Myocyte (in vitro differentiated cells): ENCODE measurements at regions not wholly inside any gene's neighbourhood (a gene's known extent, or its start where the extent isn't known, plus 50 kb on each side); places are given as distances from the start of the nearest gene placed in this dataset.
"Not testable (repeated sequence)": the region's sequence is repeated elsewhere in the genome, so short reads cannot be mapped to it uniquely, and the experiment has no call there.

Experiments used
- DNase-seq: peaks from one replicate; pipeline ENCODE4 v3.0.0-alpha.2; 2012; ENCODE audit warnings: low read depth

GRCh38 chr20:55937283-55937682 lies 68.0 kb downstream of the CBLN4 start:
- no peak for DNase-seq

- DNase-seq: no peak
Measured at GRCh38 chr20:55936209-55936595, 69.1 kb downstream of the CBLN4 start.

DNA sequence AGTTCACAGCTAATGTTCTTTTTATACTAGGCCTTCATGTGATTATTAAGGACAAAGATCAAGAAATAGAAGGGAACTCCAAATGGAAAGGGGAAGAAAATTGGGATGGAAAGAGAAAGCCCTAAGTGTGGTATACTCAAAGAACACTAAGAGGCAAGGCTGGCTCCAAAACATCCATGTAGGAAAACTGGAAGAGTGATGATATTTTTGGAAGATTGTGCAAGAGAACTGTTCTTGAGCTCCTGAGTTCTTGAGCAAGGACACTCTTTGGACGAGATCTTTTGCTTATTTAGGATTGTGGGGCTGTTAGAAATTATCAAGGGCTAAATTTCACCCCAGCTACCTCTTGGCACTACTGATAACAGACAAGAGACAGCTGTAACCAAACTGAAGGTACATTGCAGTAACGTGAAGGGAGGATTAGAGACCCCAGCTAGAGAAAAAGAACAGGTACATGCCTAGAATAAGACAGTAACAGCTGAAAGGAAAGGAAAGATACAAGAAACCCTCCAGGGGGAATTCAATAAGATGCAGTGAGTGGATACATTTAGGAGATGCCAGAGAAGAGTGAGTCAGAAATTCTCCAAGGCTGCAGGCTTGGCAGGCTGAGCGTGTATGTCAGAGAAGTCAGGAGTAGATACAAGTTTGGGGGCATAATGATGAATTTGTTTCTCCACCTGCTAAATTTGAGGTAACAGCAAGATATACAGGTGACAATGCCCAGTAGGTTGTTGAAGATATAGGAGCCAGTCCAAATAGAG lies 69.7 kb downstream of the CBLN4 start:
- no peak for DNase-seq

GRCh38 chr20:55934146-55934545 lies 71.2 kb downstream of the CBLN4 start:
- no peak for DNase-seq

DNA sequence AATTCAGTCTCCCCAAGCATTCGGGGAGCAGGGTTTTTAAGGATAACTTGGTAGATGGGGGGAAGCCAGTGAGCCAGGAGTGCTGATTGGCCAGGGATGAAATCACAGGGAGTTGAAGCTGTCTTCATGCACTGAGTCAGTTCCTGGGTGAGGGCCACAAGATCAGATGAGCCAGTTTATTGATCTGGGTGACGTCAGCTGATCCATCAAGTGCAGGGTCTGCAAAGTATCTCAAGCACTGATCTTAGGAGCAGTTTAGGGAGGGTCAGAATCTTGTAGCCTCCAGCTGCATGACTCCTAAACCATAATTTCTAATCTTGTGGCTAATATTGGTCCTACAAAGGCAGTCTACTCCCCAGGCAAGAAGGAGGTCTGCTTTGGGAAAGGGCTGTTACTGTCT lies 74.4 kb downstream of the CBLN4 start:
- not testable (repeated sequence) for DNase-seq

DNA sequence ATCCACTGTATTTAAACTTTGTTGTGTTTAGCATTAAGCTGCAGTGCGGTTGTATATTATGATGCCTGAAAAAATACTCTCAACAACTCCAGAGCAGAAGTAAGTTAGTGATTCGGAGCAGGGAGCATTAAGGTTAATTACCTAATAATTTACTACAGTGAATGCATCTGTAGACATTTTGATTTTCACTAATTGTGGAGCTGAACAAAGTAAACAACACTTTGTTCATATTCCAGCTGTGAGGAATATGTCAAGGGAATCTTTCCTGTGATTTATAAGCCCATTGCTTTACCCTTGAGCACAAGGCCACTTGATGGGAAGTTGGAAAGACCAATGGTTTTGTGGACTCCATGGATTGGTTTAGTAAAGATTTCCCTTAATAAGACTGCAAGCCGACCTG lies 77.1 kb downstream of the CBLN4 start:
- DNase-seq: no peak

GRCh38 chr20:55919956-55920355 lies 85.4 kb downstream of the CBLN4 start:
- DNase-seq: no peak

DNA sequence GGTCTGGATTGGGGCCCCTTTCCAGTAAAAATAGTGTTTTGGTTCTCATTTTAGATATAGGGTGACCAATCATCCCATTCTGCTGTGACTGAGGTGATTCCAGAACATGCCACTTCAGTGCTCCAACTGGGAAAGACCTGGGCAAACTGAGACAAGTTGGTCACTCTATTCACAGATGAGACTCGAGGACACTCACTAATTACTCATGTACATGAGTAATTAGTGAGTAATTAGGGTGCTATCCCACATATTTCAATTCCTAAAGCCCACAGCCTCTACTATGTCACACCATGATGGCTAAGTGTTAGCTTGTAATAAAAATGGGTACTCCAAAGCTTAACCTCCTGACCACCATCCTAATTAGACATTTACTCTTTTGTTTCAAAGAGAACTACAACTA lies 86.0 kb downstream of the CBLN4 start:
- DNase-seq: no peak

- no peak for DNase-seq
Measured at GRCh38 chr20:55918471-55918870, 86.8 kb downstream of the CBLN4 start.

DNA sequence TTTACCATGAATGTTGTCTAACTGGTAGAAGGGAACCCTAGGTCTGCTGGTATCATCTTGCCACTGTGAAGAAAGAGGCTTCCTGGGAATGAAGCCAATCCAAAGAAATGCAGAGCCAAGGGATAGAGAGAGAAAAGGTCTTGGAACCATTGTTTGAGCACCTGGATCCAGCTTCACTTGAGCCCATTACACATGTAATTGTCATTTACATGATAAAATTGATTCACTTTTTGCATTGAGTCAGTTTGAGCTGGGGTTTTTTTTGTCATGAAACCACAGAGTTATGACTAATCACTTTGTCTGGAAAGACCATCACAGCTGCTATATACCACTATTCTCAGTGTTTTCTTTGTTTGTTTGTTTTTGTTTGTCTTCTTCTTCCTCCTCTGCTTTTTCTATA lies 112.3 kb downstream of the CBLN4 start:
- DNase-seq: peak; percentile 2

DNA sequence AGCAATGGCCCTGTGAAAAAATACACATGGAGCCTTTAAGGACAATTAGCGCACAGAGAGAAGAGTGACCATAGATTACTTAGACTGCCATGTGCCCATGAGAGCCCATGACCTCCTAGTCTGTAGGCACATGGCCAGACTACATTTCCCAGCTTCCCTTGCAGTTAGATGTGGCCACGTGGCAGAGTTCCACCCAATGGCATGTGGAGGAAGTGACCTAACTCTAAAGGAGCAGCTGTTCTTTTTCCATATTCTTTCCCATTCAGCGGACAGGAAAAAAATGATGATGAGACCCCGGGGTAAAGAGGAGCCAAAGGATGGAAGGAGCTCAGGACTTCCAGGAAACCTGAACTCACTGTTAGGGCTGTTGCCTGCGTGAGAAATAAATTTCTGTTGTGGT lies 116.6 kb downstream of the CBLN4 start:
- no peak for DNase-seq

GRCh38 chr20:55882910-55883309 lies 122.4 kb downstream of the CBLN4 start:
- DNase-seq: no peak

DNA sequence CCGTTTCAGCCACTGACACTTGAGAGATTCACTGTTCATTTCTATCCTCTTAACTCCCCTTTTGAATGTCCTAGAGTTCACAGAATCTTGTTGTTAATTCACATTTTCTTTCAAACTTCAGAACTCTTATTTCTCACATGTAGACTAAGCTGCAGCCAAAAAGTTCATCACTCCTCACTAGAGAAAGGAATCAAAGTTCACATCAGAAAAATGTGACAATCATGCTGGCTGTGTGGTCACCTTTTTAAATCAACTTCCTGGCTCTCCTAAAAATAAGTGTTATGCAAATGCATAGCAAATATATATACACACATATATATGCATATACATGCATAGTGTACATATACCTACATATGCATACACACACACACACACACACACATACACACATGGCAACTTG lies 123.0 kb downstream of the CBLN4 start:
- DNase-seq: no peak

- DNase-seq: no peak
Measured at GRCh38 chr20:55881204-55881603, 124.1 kb downstream of the CBLN4 start.

GRCh38 chr20:55880361-55880760 lies 125.0 kb downstream of the CBLN4 start:
- DNase-seq: no peak

DNA sequence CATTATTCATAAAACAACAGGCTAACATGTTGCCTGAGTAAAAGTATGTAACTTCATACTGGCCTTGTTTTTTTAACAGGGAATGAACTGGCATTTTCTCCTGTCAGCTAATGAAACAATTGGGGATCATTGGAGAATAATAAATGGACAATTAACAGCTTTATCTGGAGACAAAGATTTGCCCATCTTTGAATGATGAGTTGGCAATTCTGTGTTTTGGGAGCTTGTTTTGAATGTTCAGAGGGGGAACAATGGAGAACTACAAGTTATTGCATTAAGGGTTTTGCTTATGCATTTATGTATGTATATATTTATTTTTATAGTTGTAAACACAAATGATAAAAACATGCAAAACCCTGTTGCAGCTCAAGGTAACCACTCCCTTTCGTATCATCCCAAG lies 150.3 kb downstream of the CBLN4 start:
- DNase-seq: no peak

GRCh38 chr20:55830121-55830827 lies 175.0 kb downstream of the CBLN4 start:
- DNase-seq: no peak

DNA sequence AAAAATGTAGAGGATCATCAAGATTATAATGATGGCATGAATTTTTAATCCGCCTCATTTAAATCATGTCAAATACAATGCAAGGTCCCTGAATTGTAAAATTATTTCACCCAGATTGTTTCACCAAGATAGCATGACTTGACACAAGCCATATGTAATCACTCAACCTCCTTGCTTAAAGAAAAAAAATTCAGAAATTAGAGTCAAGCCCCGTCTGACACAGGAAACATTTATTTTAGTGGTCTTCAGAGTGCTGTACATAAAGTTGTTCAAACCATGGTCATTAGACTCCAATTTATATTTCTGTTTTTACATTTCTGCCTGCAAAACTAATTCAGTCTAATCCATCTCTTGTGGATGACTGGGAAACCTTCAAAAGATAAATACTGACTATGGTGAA lies 200.2 kb downstream of the CBLN4 start:
- no peak for DNase-seq

- no peak for DNase-seq
Measured at GRCh38 chr20:55800552-55801245, 204.6 kb downstream of the CBLN4 start.

GRCh38 chr20:55793986-55794385 lies 211.3 kb downstream of the CBLN4 start:
- no peak for DNase-seq

DNA sequence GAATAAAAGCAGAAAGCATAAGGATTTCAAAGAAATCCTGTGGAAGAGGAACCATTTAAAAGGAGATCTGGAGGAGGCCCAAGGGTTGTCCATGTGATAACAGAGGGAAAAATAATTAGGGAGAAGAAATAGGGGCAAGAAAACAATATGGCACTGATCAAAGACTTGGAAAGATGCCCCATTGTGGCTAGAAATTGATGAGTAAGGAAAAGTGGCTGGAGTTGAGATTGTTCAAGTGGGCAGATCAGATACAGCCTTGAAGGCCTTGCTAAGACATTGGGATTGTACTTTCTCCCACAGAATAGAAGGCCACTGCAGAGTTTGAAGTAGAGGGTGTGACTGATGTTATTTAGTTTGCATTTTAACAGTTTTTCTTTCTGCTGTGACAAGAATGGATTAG lies 213.3 kb downstream of the CBLN4 start:
- no peak for DNase-seq

GRCh38 chr20:55790178-55790577 lies 215.1 kb downstream of the CBLN4 start:
- no peak for DNase-seq
